Tibial artery (tissue), 4 donors: ENCODE measurements at regions not wholly inside any gene's neighbourhood (a gene's known extent, or its start where the extent isn't known, plus 50 kb on each side); places are given as distances from the start of the nearest gene placed in this dataset.

Experiments
- DNase-seq, 2 donors: peaks; one replicate each; pipeline ENCODE4 v3.0.0-alpha.2; 2019
- H3K27ac ChIP-seq, 2 donors: fragments of 200-600 bp; sonication (generic) in 1 of 2; 1 replicate in 1 of 2; 2 replicates in 1 of 2; pipeline ENCODE4 v1.5.1; 2018 to 2019; ENCODE audit warnings: mild to moderate bottlenecking in 1 of 2
- H3K27me3 ChIP-seq, 2 donors: fragments of 200-600 bp; sonication (generic) in 1 of 2; one replicate each; pipeline versions ENCODE4 v1.5.1 to v1.6.0; 2016 to 2019
- H3K36me3 ChIP-seq, 3 donors: fragments of 200-600 bp; sonication (generic) in 2 of 3; one replicate each; pipeline ENCODE4 v1.5.1; 2016 to 2019; ENCODE audit warnings: mild to moderate bottlenecking in 2 of 3
- H3K4me1 ChIP-seq, 4 donors: fragments of 200-600 bp; sonication (generic) in 2 of 4; 1 replicate in 3 of 4; 2 replicates in 1 of 4; pipeline ENCODE4 v1.5.1; 2016 to 2019
- H3K4me3 ChIP-seq, 2 donors: fragments of 200-600 bp; sonication (generic) in 1 of 2; 1 replicate in 1 of 2; 2 replicates in 1 of 2; pipeline ENCODE4 v1.5.1; 2018 to 2019; ENCODE audit warnings: mild to moderate bottlenecking in 2 of 2
- H3K9me3 ChIP-seq, 3 donors: fragments of 200-600 bp; sonication (generic) in 1 of 3; one replicate each; pipeline ENCODE4 v1.5.1; 2016 to 2019
- intact Hi-C: fragments of 100-400 bp; cut with DNase I; formaldehyde crosslinking; loops from one replicate; pipeline ENCODE4 v1.15.0; 2023; ENCODE audit warnings: low total_unique reads
- TF ChIP-seq, protein P1 (sequence below), 2 experiments: fragments of 200-600 bp in 1 of 2; fragments of 450-650 bp in 1 of 2; IDR thresholded peaks; one replicate each; pipeline ENCODE4 v1.5.1; 2017 to 2019; ENCODE audit warnings: antibody characterized with exemption in 2 of 2, mild to moderate bottlenecking in 1 of 2, moderate library complexity in 1 of 2

- no peaks in the 10 kb centered on the region for H3K27me3 ChIP-seq
- H3K4me3 ChIP-seq, result no peak overlapping the region
- no peak for DNase-seq
- H3K4me1 ChIP-seq, result no peaks in the 10 kb centered on the region
- no peaks in the 10 kb centered on the region for H3K9me3 ChIP-seq
- TF ChIP-seq, protein P1, sequence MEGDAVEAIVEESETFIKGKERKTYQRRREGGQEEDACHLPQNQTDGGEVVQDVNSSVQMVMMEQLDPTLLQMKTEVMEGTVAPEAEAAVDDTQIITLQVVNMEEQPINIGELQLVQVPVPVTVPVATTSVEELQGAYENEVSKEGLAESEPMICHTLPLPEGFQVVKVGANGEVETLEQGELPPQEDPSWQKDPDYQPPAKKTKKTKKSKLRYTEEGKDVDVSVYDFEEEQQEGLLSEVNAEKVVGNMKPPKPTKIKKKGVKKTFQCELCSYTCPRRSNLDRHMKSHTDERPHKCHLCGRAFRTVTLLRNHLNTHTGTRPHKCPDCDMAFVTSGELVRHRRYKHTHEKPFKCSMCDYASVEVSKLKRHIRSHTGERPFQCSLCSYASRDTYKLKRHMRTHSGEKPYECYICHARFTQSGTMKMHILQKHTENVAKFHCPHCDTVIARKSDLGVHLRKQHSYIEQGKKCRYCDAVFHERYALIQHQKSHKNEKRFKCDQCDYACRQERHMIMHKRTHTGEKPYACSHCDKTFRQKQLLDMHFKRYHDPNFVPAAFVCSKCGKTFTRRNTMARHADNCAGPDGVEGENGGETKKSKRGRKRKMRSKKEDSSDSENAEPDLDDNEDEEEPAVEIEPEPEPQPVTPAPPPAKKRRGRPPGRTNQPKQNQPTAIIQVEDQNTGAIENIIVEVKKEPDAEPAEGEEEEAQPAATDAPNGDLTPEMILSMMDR (IDR thresholded peaks at IDR 0.05), result no peak
- no peaks in the 10 kb centered on the region for H3K36me3 ChIP-seq
- intact Hi-C loops, result no loop called here
- no peak overlapping the region for H3K27ac ChIP-seq
These were observed 87.6 kb downstream of the DRD1 start for GRCh38 chr5:175356428-175356827.

DNA sequence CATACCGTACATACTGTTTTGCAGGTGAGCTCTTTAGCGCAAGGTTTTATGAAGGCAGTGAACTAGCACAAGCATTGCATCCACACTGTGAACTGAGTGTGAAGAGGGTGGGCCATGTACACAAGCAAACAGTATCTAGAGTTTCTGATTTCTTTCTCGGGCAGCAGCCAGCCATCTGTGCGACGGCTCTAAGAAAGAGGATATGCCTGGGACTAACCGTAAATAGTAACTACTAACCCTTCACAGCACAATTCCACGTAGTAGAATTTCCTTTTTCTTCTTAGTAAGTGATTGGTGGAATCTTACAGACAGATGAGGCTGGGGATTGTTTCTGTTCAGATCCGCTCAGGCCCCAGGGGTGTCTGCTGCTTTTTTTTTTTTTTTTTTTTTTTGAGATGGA, 89.0 kb downstream of the DRD1 start:
- H3K27ac ChIP-seq, result no peak overlapping the region
- H3K27me3 ChIP-seq, result no peaks in the 10 kb centered on the region
- H3K36me3 ChIP-seq, result no peaks in the 10 kb centered on the region
- TF ChIP-seq, protein P1 (IDR thresholded peaks at IDR 0.05), result no peak
- DNase-seq, result no peak
- peaks cover 0 to 6% (median 0%) of the 10 kb centered on the region in 4 donors for H3K4me1 ChIP-seq
- intact Hi-C loops, result no loop called here
- H3K9me3 ChIP-seq, result no peaks in the 10 kb centered on the region
- H3K4me3 ChIP-seq, result no peak overlapping the region

DNA sequence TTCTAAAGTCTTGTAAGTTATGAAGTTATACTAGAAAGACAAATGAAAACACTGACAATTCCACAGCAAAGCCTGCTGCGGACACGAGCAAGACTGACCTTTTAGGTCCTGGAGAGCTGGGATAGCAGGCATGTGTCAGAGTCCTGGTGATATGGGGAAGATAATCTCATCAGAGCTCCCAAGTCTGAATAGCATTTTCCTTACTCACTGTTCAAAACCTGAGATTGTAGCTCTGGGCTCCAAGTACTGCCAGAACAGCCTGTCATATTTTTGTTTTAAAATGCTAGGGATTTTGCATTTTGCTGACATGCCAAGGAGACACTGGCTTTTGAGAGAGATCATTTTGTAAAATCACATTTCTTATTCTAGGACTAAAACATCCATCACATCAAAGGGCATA, 90.1 kb downstream of the DRD1 start:
- peaks cover 0 to 6% (median 0%) of the 10 kb centered on the region in 4 donors for H3K4me1 ChIP-seq
- no peaks in the 10 kb centered on the region for H3K27me3 ChIP-seq
- H3K4me3 ChIP-seq, result no peak overlapping the region
- intact Hi-C loops, result no loop called here
- TF ChIP-seq, protein P1 (IDR thresholded peaks at IDR 0.05), result no peak
- H3K9me3 ChIP-seq, result no peaks in the 10 kb centered on the region
- H3K27ac ChIP-seq, result no peak overlapping the region
- DNase-seq, result no peak
- no peaks in the 10 kb centered on the region for H3K36me3 ChIP-seq

- H3K9me3 ChIP-seq, result no peaks in the 10 kb centered on the region
- H3K36me3 ChIP-seq, result no peaks in the 10 kb centered on the region
- intact Hi-C loops, result no loop called here
- TF ChIP-seq, protein P1 (IDR thresholded peaks at IDR 0.05), result no peak
- peaks cover 0 to 6% (median 0%) of the 10 kb centered on the region in 4 donors for H3K4me1 ChIP-seq
- no peak overlapping the region for H3K4me3 ChIP-seq
- DNase-seq, result no peak
- H3K27me3 ChIP-seq, result no peaks in the 10 kb centered on the region
- no peak overlapping the region for H3K27ac ChIP-seq
These were observed 91.9 kb downstream of the DRD1 start for GRCh38 chr5:175351897-175352590.

DNA sequence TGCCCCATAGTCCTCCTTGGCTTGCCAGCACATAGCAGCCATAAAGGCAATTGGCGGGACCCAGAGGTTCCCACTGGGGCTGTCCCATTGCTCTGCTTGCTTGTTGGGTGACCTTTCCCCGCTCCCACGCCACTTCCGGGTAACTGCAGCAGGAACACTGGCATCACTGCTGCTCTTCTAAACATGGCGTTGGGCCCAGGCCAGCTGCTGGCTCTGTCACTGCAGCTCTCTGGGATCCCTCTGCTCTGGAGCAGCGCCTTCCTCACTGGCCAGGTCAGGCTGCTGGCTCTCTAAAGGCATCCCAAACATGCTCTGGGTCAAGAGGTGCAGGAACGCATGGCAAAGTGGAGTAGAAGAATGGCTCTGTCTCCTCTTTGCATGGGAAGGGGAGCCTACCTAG, 92.9 kb downstream of the DRD1 start:
- TF ChIP-seq, protein P1 (IDR thresholded peaks at IDR 0.05), result no peak
- no peak overlapping the region for H3K4me3 ChIP-seq
- H3K4me1 ChIP-seq, result peaks cover 0 to 6% (median 0%) of the 10 kb centered on the region in 4 donors
- no peak for DNase-seq
- no peaks in the 10 kb centered on the region for H3K27me3 ChIP-seq
- H3K27ac ChIP-seq, result no peak overlapping the region
- no peaks in the 10 kb centered on the region for H3K36me3 ChIP-seq
- no peaks in the 10 kb centered on the region for H3K9me3 ChIP-seq
- intact Hi-C loops, result no loop called here
